ENCODE measurements at regions not wholly inside any gene's neighbourhood (a gene's known extent, or its start where the extent isn't known, plus 50 kb on each side); places are given as distances from the start of the nearest gene placed in this dataset.

GRCh38 chr2:52831216-52831615 is 936.4 kb upstream of the CHAC2 start:
- no TSS peak for BruUV-seq (replicated peaks)
- CTCF ChIA-PET = no interaction called here
- intact Hi-C loops (cut with micrococcal nuclease; ENCODE audit: unreplicated experiment) = no loop called here

GRCh38 chr2:52828112-52828511 is 939.5 kb upstream of the CHAC2 start:
- Histone ChIP-seq H3K4me1 (replicated peaks; ENCODE audit: insufficient read depth) (no peaks in the 10 kb centered on the region), H3K9me3 (ENCODE audit: insufficient read depth, low read depth) (no peaks in the 10 kb centered on the region), H3K4me2 (no peak overlapping the region), H3K36me3 (ENCODE audit: low read depth) (no peaks in the 10 kb centered on the region), H3K9me2 (ENCODE audit: insufficient read depth) (0 out of 2 replicates have a peak, but pooled peaks cover 3% of the 10 kb centered on the region), H3K4me3 (no peak overlapping the region), H3K79me2 (ENCODE audit: low read depth) (no peaks in the 10 kb centered on the region), H3K27me3 (ENCODE audit: insufficient read depth, low read depth) (no peaks in the 10 kb centered on the region), H3K27ac (no peak overlapping the region), H2AFZ (no peak overlapping the region), H4K20me1 (ENCODE audit: insufficient read depth) (no peaks in the 10 kb centered on the region), H3F3A (ENCODE audit: insufficient read depth, low read depth) (no peaks in the 10 kb centered on the region)
- CTCF ChIA-PET = no interaction called here
- intact Hi-C loops (cut with micrococcal nuclease; ENCODE audit: unreplicated experiment) = no loop called here
- BruUV-seq (replicated peaks) = no TSS peak
- TF ChIP-seq CTCF (conservative IDR thresholded peaks at IDR 0.05) (no peak), EZH2 (IDR thresholded peaks at IDR 0.05; ENCODE audit: low read depth) (no peak)
- DNase-seq = no peak
- POLR2A ChIA-PET (ENCODE audit: unreplicated experiment) = no interaction called here

More at GRCh38 chr2:52831216-52831615, 936.4 kb upstream of the CHAC2 start:
- Histone ChIP-seq H3K9me2 (ENCODE audit: insufficient read depth) (0 out of 2 replicates have a peak, but pooled peaks cover 3% of the 10 kb centered on the region), H3K36me3 (ENCODE audit: low read depth) (no peaks in the 10 kb centered on the region), H3K27ac (no peak overlapping the region), H3K79me2 (ENCODE audit: low read depth) (no peaks in the 10 kb centered on the region), H3K9me3 (ENCODE audit: insufficient read depth, low read depth) (no peaks in the 10 kb centered on the region), H4K20me1 (ENCODE audit: insufficient read depth) (no peaks in the 10 kb centered on the region), H3F3A (ENCODE audit: insufficient read depth, low read depth) (no peaks in the 10 kb centered on the region), H3K4me3 (no peak overlapping the region), H3K4me1 (replicated peaks; ENCODE audit: insufficient read depth) (no peaks in the 10 kb centered on the region), H3K27me3 (ENCODE audit: insufficient read depth, low read depth) (no peaks in the 10 kb centered on the region), H3K4me2 (no peak overlapping the region), H2AFZ (no peak overlapping the region)
- POLR2A ChIA-PET (ENCODE audit: unreplicated experiment) = no interaction called here
- no peak for DNase-seq
- TF ChIP-seq CTCF (conservative IDR thresholded peaks at IDR 0.05) (no peak), EZH2 (IDR thresholded peaks at IDR 0.05; ENCODE audit: low read depth) (no peak)

GRCh38 chr2:52821631-52822030 is 946.0 kb upstream of the CHAC2 start:
- intact Hi-C loops (cut with micrococcal nuclease; ENCODE audit: unreplicated experiment) = no loop called here
- Histone ChIP-seq H3K36me3 (ENCODE audit: low read depth) (no peaks in the 10 kb centered on the region), H3K27ac (no peak overlapping the region), H3K79me2 (ENCODE audit: low read depth) (no peaks in the 10 kb centered on the region), H2AFZ (no peak overlapping the region), H3K9me3 (ENCODE audit: insufficient read depth, low read depth) (no peaks in the 10 kb centered on the region), H3K4me3 (no peak overlapping the region), H3K4me1 (replicated peaks; ENCODE audit: insufficient read depth) (no peaks in the 10 kb centered on the region), H3K9me2 (ENCODE audit: insufficient read depth) (no peaks in the 10 kb centered on the region), H4K20me1 (ENCODE audit: insufficient read depth) (no peaks in the 10 kb centered on the region), H3F3A (ENCODE audit: insufficient read depth, low read depth) (no peaks in the 10 kb centered on the region), H3K27me3 (ENCODE audit: insufficient read depth, low read depth) (no peaks in the 10 kb centered on the region), H3K4me2 (no peak overlapping the region)
- POLR2A ChIA-PET (ENCODE audit: unreplicated experiment) = no interaction called here
- CTCF ChIA-PET = no interaction called here
- no TSS peak for BruUV-seq (replicated peaks)
- TF ChIP-seq CTCF (conservative IDR thresholded peaks at IDR 0.05) (no peak), EZH2 (IDR thresholded peaks at IDR 0.05; ENCODE audit: low read depth) (no peak)
- no peak for DNase-seq

Data from PC-9 (cell line).